ENCODE measurements at regions not wholly inside any gene's neighbourhood (a gene's known extent, or its start where the extent isn't known, plus 50 kb on each side); places are given as distances from the start of the nearest gene placed in this dataset.
A peak's percentile ranks its signal among the peaks of the same experiment; 100 is the strongest.

DNA sequence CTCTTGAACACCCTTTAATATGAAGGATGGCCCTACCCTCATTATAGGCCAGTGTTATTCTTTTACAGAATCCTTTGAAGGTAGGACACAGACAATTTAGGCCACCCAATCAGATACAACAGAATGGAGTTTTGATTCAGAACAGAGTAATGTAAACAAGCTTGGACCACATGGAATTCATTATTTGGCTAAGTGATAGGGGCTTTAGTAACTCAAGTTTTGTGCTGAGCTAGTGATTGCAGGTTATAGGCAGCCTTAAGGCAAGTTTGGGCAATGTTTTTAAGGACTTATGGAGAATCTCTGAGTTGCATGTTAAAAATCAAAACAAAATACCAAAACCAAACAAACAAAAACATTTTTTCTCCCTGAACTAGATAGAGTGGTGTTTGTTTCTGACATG lies 312.1 kb upstream of the ROBO1 start:
- no peak overlapping the region for H3K4me3 ChIP-seq (ENCODE audit: low read depth, low read length)
- FAIRE-seq (no peak), DNase-seq (ENCODE audit: low read depth) (peak; percentile 28)
- no peak for TF ChIP-seq CTCF (IDR thresholded peaks at IDR 0.05; ENCODE audit: insufficient read depth, low read length, severe bottlenecking)
- H3K27me3 ChIP-seq (ENCODE audit: control insufficient read depth, insufficient read depth, low read length) = no peaks in the 10 kb centered on the region
- no peaks in the 10 kb centered on the region for H3K36me3 ChIP-seq (ENCODE audit: control insufficient read depth, insufficient read depth, low read length)

GRCh38 chr3:80068459-80068858 lies 300.7 kb upstream of the ROBO1 start:
- no peak for TF ChIP-seq CTCF (IDR thresholded peaks at IDR 0.05; ENCODE audit: insufficient read depth, low read length, severe bottlenecking)
- Histone ChIP-seq H3K4me3 (ENCODE audit: low read depth, low read length) (no peak overlapping the region), H3K27me3 (ENCODE audit: control insufficient read depth, insufficient read depth, low read length) (no peaks in the 10 kb centered on the region), H3K36me3 (ENCODE audit: control insufficient read depth, insufficient read depth, low read length) (no peaks in the 10 kb centered on the region)
- DNase-seq (ENCODE audit: low read depth) (no peak), FAIRE-seq (no peak)

DNA sequence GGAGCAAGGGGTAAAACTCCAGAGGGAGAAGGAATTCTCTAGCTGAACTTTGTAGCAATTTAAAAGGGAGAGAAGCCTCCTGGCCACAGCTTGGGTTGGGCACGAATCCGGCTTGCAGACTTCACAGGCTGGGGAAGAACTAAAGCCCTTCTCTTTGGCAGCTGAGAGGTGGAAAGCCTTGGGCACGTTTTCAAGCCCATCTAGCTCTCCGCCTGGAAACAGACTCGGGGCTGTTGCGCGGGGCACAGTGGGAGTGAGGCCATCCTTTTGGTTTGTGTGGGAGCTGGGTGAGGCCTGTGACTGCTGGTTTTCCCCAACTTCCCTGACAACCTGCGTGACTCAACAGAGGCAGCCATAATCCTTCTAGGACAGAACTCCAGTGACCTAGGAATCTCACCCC lies 295.7 kb upstream of the ROBO1 start:
- no peak for TF ChIP-seq CTCF (IDR thresholded peaks at IDR 0.05; ENCODE audit: insufficient read depth, low read length, severe bottlenecking)
- Histone ChIP-seq H3K27me3 (ENCODE audit: control insufficient read depth, insufficient read depth, low read length) (no peaks in the 10 kb centered on the region), H3K36me3 (ENCODE audit: control insufficient read depth, insufficient read depth, low read length) (no peaks in the 10 kb centered on the region), H3K4me3 (ENCODE audit: low read depth, low read length) (no peak overlapping the region)
- FAIRE-seq = no peak
- DNase-seq (ENCODE audit: low read depth) = no peak

DNA sequence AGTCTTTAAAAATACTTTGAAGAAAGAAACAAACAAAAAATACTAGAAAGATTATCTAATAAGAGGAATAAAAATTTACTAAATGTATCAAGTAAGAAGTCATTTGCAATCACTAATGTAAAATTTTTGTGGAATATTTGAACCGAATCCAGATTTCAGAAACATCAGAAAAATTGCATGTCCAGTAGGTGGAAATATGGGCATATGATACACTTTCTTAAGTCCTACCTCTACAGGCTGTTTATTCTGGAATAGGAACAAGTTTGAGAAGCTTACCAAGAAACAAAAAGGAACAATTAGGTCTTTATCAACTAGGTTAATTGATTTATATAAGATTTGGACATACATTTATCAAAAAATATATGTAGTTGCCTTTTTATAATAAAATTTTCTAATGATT lies 292.9 kb upstream of the ROBO1 start:
- no peak for TF ChIP-seq CTCF (IDR thresholded peaks at IDR 0.05; ENCODE audit: insufficient read depth, low read length, severe bottlenecking)
- Histone ChIP-seq H3K36me3 (ENCODE audit: control insufficient read depth, insufficient read depth, low read length) (no peaks in the 10 kb centered on the region), H3K4me3 (ENCODE audit: low read depth, low read length) (no peak overlapping the region), H3K27me3 (ENCODE audit: control insufficient read depth, insufficient read depth, low read length) (no peaks in the 10 kb centered on the region)
- DNase-seq (ENCODE audit: low read depth) = no peak
- FAIRE-seq = no peak

DNA sequence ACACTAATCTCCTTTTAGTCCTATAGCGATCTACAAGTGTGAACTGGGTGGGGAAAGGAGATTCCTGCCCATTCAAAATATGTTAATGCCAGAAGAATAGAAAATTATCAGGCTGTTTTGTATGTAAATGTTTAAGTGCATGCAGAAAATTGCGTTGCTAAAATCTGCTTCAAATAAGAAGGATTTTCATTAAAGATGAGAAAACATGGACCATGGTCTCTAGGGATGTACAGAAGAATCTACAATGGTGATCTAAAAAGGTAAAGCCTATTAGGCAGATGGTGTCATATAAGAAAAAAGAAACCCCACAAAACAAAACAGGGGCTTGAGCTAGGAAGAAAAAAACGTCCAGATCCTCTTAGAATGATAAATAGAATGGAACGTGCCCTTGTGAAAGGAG lies 287.5 kb upstream of the ROBO1 start:
- no peak for TF ChIP-seq CTCF (IDR thresholded peaks at IDR 0.05; ENCODE audit: insufficient read depth, low read length, severe bottlenecking)
- DNase-seq (ENCODE audit: low read depth) = no peak
- Histone ChIP-seq H3K27me3 (ENCODE audit: control insufficient read depth, insufficient read depth, low read length) (no peaks in the 10 kb centered on the region), H3K36me3 (ENCODE audit: control insufficient read depth, insufficient read depth, low read length) (no peaks in the 10 kb centered on the region), H3K4me3 (ENCODE audit: low read depth, low read length) (no peak overlapping the region)
- FAIRE-seq = no peak

GRCh38 chr3:80052271-80052670 lies 284.5 kb upstream of the ROBO1 start:
- FAIRE-seq (no peak), DNase-seq (ENCODE audit: low read depth) (no peak)
- no peak for TF ChIP-seq CTCF (IDR thresholded peaks at IDR 0.05; ENCODE audit: insufficient read depth, low read length, severe bottlenecking)
- Histone ChIP-seq H3K36me3 (ENCODE audit: control insufficient read depth, insufficient read depth, low read length) (no peaks in the 10 kb centered on the region), H3K27me3 (ENCODE audit: control insufficient read depth, insufficient read depth, low read length) (no peaks in the 10 kb centered on the region), H3K4me3 (ENCODE audit: low read depth, low read length) (no peak overlapping the region)

Measured in bronchial epithelial cell (primary cell).